BLaER1 (cell line): ENCODE measurements at regions not wholly inside any gene's neighbourhood (a gene's known extent, or its start where the extent isn't known, plus 50 kb on each side); places are given as distances from the start of the nearest gene placed in this dataset.

ENCODE experiments used
- H3K27ac ChIP-seq: shearing (Covaris generic); formaldehyde crosslinking; 2 replicates; pipeline ENCODE4 v1.8.1; 2022
- H3K27me3 ChIP-seq: shearing (Covaris generic); formaldehyde crosslinking; 2 replicates; pipeline ENCODE4 v1.8.1; 2022
- H3K36me3 ChIP-seq: shearing (Covaris generic); formaldehyde crosslinking; 2 replicates; pipeline ENCODE4 v1.8.1; 2022
- H3K4me1 ChIP-seq: shearing (Covaris generic); formaldehyde crosslinking; 2 replicates; pipeline ENCODE4 v1.8.1; 2022
- H3K4me2 ChIP-seq: shearing (Covaris generic); formaldehyde crosslinking; 2 replicates; pipeline ENCODE4 v1.8.1; 2022
- H3K4me3 ChIP-seq: shearing (Covaris generic); formaldehyde crosslinking; 2 replicates; pipeline ENCODE4 v1.8.1; 2022
- H3K9ac ChIP-seq: shearing (Covaris generic); formaldehyde crosslinking; 2 replicates; pipeline ENCODE4 v1.8.1; 2022
- H3K9me3 ChIP-seq: shearing (Covaris generic); formaldehyde crosslinking; 2 replicates; pipeline ENCODE4 v1.8.1; 2022
- H4K20me1 ChIP-seq: shearing (Covaris generic); formaldehyde crosslinking; 2 replicates; pipeline ENCODE4 v1.8.1; 2022
- Cebpa-rat ChIP-seq: shearing (Covaris generic); IDR thresholded peaks from 2 replicates; pipeline ENCODE4 v1.8.1; 2022

GRCh38 chr13:70593716-70594115 is 485.5 kb upstream of the KLHL1 start:
- no peak for TF ChIP-seq Cebpa-rat
- H3K9me3 ChIP-seq: no peaks in the 10 kb centered on the region
- no peaks in the 10 kb centered on the region for H3K4me1 ChIP-seq
- H3K4me3 ChIP-seq: no peak overlapping the region
- H3K4me2 ChIP-seq: no peak overlapping the region
- no peaks in the 10 kb centered on the region for H3K27me3 ChIP-seq
- no peak overlapping the region for H3K27ac ChIP-seq
- no peak overlapping the region for H3K9ac ChIP-seq
- no peaks in the 10 kb centered on the region for H4K20me1 ChIP-seq
- H3K36me3 ChIP-seq: no peaks in the 10 kb centered on the region

DNA sequence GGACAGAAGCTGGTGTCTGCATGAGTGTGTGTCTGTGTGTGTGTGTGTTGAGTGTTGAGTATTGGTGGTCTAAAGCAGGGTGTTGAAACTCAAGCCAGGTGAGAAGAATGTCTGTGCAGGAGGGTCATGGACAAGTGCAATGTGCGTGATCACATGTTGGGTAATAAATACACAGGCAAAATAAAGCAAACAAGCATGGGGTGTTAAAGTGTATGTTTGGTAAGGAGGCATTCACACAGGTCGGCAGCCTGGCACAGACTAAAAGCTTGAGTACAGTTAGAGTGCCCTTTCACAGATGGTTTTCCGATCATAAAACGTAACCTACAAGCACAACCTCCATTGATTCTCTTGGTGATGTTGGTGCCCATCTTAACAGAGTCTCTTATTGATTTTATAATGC is 476.9 kb upstream of the KLHL1 start:
- Histone ChIP-seq H4K20me1 (no peaks in the 10 kb centered on the region), H3K4me2 (no peak overlapping the region), H3K27ac (no peak overlapping the region), H3K36me3 (no peaks in the 10 kb centered on the region), H3K9me3 (no peaks in the 10 kb centered on the region), H3K4me1 (no peaks in the 10 kb centered on the region), H3K4me3 (no peak overlapping the region), H3K27me3 (no peaks in the 10 kb centered on the region), H3K9ac (no peak overlapping the region)
- TF ChIP-seq Cebpa-rat: no peak

DNA sequence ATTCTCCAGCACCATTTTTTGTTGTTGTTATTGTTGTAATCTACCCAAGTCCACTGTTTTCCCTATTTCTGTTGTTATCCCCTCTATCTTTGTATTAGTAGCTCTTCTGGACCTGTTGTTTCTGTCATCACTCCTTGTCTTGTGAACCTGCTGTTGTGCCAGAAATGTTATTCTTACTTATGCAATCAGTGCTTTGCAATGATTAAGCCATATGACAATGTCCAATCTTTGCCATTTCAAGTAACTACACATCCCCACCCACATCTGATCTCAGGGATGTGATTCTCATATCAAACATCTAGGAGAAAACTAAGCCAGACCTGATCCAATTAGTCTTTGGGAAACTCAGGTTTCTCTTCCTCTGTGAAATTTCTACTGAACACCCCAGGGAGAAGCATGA is 472.6 kb upstream of the KLHL1 start:
- no peak for TF ChIP-seq Cebpa-rat
- no peak overlapping the region for H3K9ac ChIP-seq
- H3K9me3 ChIP-seq: no peaks in the 10 kb centered on the region
- H3K4me1 ChIP-seq: no peaks in the 10 kb centered on the region
- no peaks in the 10 kb centered on the region for H3K27me3 ChIP-seq
- no peak overlapping the region for H3K4me3 ChIP-seq
- H4K20me1 ChIP-seq: no peaks in the 10 kb centered on the region
- no peak overlapping the region for H3K4me2 ChIP-seq
- H3K36me3 ChIP-seq: no peaks in the 10 kb centered on the region
- no peak overlapping the region for H3K27ac ChIP-seq

DNA sequence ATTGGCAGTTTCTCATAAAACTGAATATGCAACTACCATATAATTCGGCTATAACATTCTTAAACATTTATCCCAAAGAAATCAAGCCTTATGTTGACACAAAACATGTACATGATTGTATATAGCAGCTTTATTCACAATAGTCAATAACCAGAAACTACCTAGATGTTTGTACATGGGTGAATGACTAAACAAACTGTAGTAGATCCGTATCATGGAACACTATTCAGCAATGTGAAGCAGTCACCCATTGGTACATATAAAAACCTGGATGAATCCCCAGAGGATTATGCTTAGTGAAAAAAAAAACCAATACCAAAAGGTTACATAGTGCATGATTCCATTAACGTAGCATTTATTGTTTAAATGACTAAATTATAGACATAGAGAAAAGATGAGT is 471.7 kb upstream of the KLHL1 start:
- Histone ChIP-seq H3K4me3 (no peak overlapping the region), H3K4me1 (no peaks in the 10 kb centered on the region), H3K9ac (no peak overlapping the region), H3K36me3 (no peaks in the 10 kb centered on the region), H3K9me3 (no peaks in the 10 kb centered on the region), H3K27ac (no peak overlapping the region), H3K27me3 (no peaks in the 10 kb centered on the region), H4K20me1 (no peaks in the 10 kb centered on the region), H3K4me2 (no peak overlapping the region)
- no peak for TF ChIP-seq Cebpa-rat

- no peak overlapping the region for H3K4me2 ChIP-seq
- H3K9me3 ChIP-seq: no peaks in the 10 kb centered on the region
- no peaks in the 10 kb centered on the region for H3K4me1 ChIP-seq
- H3K27me3 ChIP-seq: no peaks in the 10 kb centered on the region
- no peaks in the 10 kb centered on the region for H3K36me3 ChIP-seq
- H3K27ac ChIP-seq: no peak overlapping the region
- no peaks in the 10 kb centered on the region for H4K20me1 ChIP-seq
- no peak overlapping the region for H3K4me3 ChIP-seq
- H3K9ac ChIP-seq: no peak overlapping the region
- no peak for TF ChIP-seq Cebpa-rat
These were observed 463.0 kb upstream of the KLHL1 start for GRCh38 chr13:70571221-70571620.

DNA sequence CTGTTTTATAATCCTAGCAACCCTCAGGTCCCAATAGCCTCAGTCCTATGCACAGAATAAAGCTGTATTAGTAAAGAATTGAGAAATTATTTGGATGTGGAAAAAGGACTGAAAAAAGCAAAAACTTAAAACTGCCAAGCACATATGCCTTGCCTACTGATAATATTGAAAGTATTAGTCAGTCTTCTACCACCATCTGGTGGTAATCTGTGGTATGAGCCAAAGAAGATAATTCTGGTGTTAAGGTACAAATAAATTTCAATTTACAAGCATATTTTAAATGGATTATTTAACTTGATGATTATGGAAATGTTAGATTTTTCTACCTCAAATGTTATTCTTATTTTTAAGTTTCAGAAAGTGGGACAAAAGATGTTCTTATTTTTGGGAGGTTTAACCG is 460.3 kb upstream of the KLHL1 start:
- Histone ChIP-seq H3K4me2 (no peak overlapping the region), H3K4me1 (no peaks in the 10 kb centered on the region), H3K36me3 (no peaks in the 10 kb centered on the region), H3K4me3 (no peak overlapping the region), H3K27ac (no peak overlapping the region), H3K9ac (no peak overlapping the region), H4K20me1 (no peaks in the 10 kb centered on the region), H3K27me3 (no peaks in the 10 kb centered on the region), H3K9me3 (no peaks in the 10 kb centered on the region)
- no peak for TF ChIP-seq Cebpa-rat

DNA sequence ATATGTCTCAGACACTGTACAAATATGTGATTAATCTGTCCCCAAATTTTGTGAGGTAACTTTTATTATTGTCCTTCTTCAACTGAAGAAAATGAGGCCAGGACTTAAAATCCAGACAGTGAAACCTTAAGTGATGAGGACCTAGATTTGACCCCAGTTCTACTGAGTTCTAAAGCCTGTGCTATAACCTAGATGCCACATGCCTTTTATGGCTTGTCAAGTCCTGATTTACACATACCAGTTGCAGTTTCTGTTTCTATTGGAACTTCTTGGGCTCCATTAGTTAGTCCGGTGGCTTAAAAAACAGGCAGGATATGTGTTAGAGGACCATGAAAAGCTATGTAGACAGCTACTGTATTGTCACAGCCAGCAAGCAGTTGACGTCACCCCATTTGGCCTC is 436.5 kb upstream of the KLHL1 start:
- no peaks in the 10 kb centered on the region for H3K36me3 ChIP-seq
- no peaks in the 10 kb centered on the region for H3K9me3 ChIP-seq
- no peak overlapping the region for H3K9ac ChIP-seq
- no peak for TF ChIP-seq Cebpa-rat
- H3K4me1 ChIP-seq: no peaks in the 10 kb centered on the region
- no peak overlapping the region for H3K4me2 ChIP-seq
- no peak overlapping the region for H3K27ac ChIP-seq
- H4K20me1 ChIP-seq: no peaks in the 10 kb centered on the region
- H3K4me3 ChIP-seq: no peak overlapping the region
- no peaks in the 10 kb centered on the region for H3K27me3 ChIP-seq

DNA sequence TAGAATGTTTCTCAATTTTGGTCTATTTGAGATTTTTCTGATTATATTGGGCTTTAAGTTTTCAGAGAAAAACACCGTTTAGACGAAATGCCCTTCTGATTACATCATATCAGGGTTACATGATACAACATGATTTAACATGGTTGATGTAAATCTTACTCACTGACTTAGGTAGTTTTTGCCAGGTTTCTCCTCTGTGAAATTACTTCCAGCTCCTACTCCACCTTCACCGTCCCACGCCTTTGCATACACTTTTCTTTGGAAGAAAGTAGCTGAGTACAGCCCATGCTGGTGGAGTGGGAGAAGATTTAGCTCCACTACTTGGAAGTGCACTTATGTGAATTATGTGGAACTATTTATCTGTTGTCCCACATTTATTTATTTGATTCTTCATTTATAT is 433.2 kb upstream of the KLHL1 start:
- H3K4me2 ChIP-seq: no peak overlapping the region
- no peaks in the 10 kb centered on the region for H3K27me3 ChIP-seq
- no peak overlapping the region for H3K27ac ChIP-seq
- H4K20me1 ChIP-seq: no peaks in the 10 kb centered on the region
- no peaks in the 10 kb centered on the region for H3K9me3 ChIP-seq
- no peaks in the 10 kb centered on the region for H3K36me3 ChIP-seq
- no peak for TF ChIP-seq Cebpa-rat
- no peak overlapping the region for H3K4me3 ChIP-seq
- H3K9ac ChIP-seq: no peak overlapping the region
- H3K4me1 ChIP-seq: no peaks in the 10 kb centered on the region

GRCh38 chr13:70534466-70534865 is 426.2 kb upstream of the KLHL1 start:
- no peaks in the 10 kb centered on the region for H4K20me1 ChIP-seq
- no peak overlapping the region for H3K4me3 ChIP-seq
- no peaks in the 10 kb centered on the region for H3K9me3 ChIP-seq
- no peaks in the 10 kb centered on the region for H3K4me1 ChIP-seq
- H3K27me3 ChIP-seq: no peaks in the 10 kb centered on the region
- no peaks in the 10 kb centered on the region for H3K36me3 ChIP-seq
- no peak overlapping the region for H3K9ac ChIP-seq
- TF ChIP-seq Cebpa-rat: no peak
- no peak overlapping the region for H3K4me2 ChIP-seq
- no peak overlapping the region for H3K27ac ChIP-seq

DNA sequence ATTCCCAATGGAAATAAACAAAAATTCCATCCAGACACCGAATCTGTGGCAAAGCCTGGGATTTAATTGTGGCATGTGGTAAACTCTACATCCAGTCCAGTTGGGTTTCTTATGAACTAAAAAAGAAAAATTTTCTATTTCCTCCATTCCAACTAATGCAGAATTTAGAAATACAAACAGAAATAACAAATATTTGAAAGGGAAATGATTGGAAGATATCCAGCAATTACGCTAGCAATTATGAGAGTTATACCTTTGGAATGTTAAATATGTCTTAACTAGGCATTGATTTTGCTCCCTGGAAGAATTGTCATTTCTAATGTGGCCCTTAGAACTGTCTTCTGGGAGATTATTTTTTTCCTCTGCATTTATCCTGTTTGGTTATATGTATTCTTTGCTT is 421.4 kb upstream of the KLHL1 start:
- Histone ChIP-seq H3K9me3 (no peaks in the 10 kb centered on the region), H3K9ac (no peak overlapping the region), H3K27me3 (no peaks in the 10 kb centered on the region), H3K4me3 (no peak overlapping the region), H4K20me1 (no peaks in the 10 kb centered on the region), H3K36me3 (no peaks in the 10 kb centered on the region), H3K27ac (no peak overlapping the region), H3K4me2 (no peak overlapping the region), H3K4me1 (no peaks in the 10 kb centered on the region)
- no peak for TF ChIP-seq Cebpa-rat

GRCh38 chr13:70527599-70527998 is 419.3 kb upstream of the KLHL1 start:
- Histone ChIP-seq H3K27me3 (no peaks in the 10 kb centered on the region), H3K4me3 (no peak overlapping the region), H3K4me2 (no peak overlapping the region), H3K4me1 (no peaks in the 10 kb centered on the region), H3K36me3 (no peaks in the 10 kb centered on the region), H3K27ac (no peak overlapping the region), H3K9me3 (no peaks in the 10 kb centered on the region), H3K9ac (no peak overlapping the region), H4K20me1 (no peaks in the 10 kb centered on the region)
- no peak for TF ChIP-seq Cebpa-rat
